ENCODE measurements at regions not wholly inside any gene's neighbourhood (a gene's known extent, or its start where the extent isn't known, plus 50 kb on each side); places are given as distances from the start of the nearest gene placed in this dataset.

- H3K27me3 ChIP-seq, result no peaks in the 10 kb centered on the region
- DNase-seq (ENCODE audit: extremely low spot score), result no peak
- TF ChIP-seq CTCF (IDR thresholded peaks at IDR 0.05), result no peak
- no peak for TF ChIP-seq EP300 (IDR thresholded peaks at IDR 0.05)
- TF ChIP-seq POLR2A (IDR thresholded peaks at IDR 0.05; ENCODE audit: low read depth), result no peak
- TF ChIP-seq POLR2AphosphoS5 (IDR thresholded peaks at IDR 0.05), result no peak
- intact Hi-C loops (cut with DNase I), result no loop called here
- H3K4me3 ChIP-seq, result no peak overlapping the region
- peaks cover 5 to 14% (median 11%) of the 10 kb centered on the region in 4 donors for H3K4me1 ChIP-seq
- H3K36me3 ChIP-seq, result no peaks in the 10 kb centered on the region
- 92% methylated on average over 3 of the region's 3 CpGs for WGBS
- no peaks in the 10 kb centered on the region for H3K9me3 ChIP-seq
- no peak overlapping the region for H3K27ac ChIP-seq (replicated peaks in 1 of 4)
Observed at GRCh38 chr5:82854956-82855355, 222.2 kb downstream of the TMEM167A start.

GRCh38 chr5:82851471-82851870 is 225.7 kb downstream of the TMEM167A start:
- 79% methylated on average over 3 of the region's 3 CpGs for WGBS
- no peaks in the 10 kb centered on the region for H3K4me1 ChIP-seq
- no peaks in the 10 kb centered on the region for H3K9me3 ChIP-seq
- no peak for DNase-seq (ENCODE audit: extremely low spot score)
- H3K27me3 ChIP-seq, result no peaks in the 10 kb centered on the region
- no peak overlapping the region for H3K27ac ChIP-seq (replicated peaks in 1 of 4)
- no peak overlapping the region for H3K4me3 ChIP-seq
- intact Hi-C loops (cut with DNase I), result no loop called here
- H3K36me3 ChIP-seq, result no peaks in the 10 kb centered on the region
- no peak for TF ChIP-seq POLR2AphosphoS5 (IDR thresholded peaks at IDR 0.05)
- TF ChIP-seq POLR2A (IDR thresholded peaks at IDR 0.05; ENCODE audit: low read depth), result no peak
- no peak for TF ChIP-seq EP300 (IDR thresholded peaks at IDR 0.05)
- no peak for TF ChIP-seq CTCF (IDR thresholded peaks at IDR 0.05)

GRCh38 chr5:82850393-82850792 is 226.8 kb downstream of the TMEM167A start:
- H3K36me3 ChIP-seq, result no peaks in the 10 kb centered on the region
- intact Hi-C loops (cut with DNase I), result no loop called here

GRCh38 chr5:82849885-82850284 is 227.3 kb downstream of the TMEM167A start:
- Histone ChIP-seq H3K36me3 (no peaks in the 10 kb centered on the region), H3K27ac (replicated peaks in 1 of 4) (no peak overlapping the region), H3K4me3 (no peak overlapping the region), H3K27me3 (no peaks in the 10 kb centered on the region), H3K9me3 (no peaks in the 10 kb centered on the region), H3K4me1 (no peaks in the 10 kb centered on the region)
- TF ChIP-seq EP300 (IDR thresholded peaks at IDR 0.05), result no peak
- TF ChIP-seq POLR2A (IDR thresholded peaks at IDR 0.05; ENCODE audit: low read depth), result no peak
- TF ChIP-seq CTCF (IDR thresholded peaks at IDR 0.05), result no peak
- no peak for TF ChIP-seq POLR2AphosphoS5 (IDR thresholded peaks at IDR 0.05)
- DNase-seq (ENCODE audit: extremely low spot score), result no peak
- intact Hi-C loops (cut with DNase I), result no loop called here

More at GRCh38 chr5:82850393-82850792, 226.8 kb downstream of the TMEM167A start:
- no peak overlapping the region for H3K4me3 ChIP-seq
- no peaks in the 10 kb centered on the region for H3K4me1 ChIP-seq
- no peaks in the 10 kb centered on the region for H3K27me3 ChIP-seq
- no peaks in the 10 kb centered on the region for H3K9me3 ChIP-seq
- DNase-seq (ENCODE audit: extremely low spot score), result no peak
- TF ChIP-seq CTCF (IDR thresholded peaks at IDR 0.05) (no peak), EP300 (IDR thresholded peaks at IDR 0.05) (no peak), POLR2A (IDR thresholded peaks at IDR 0.05; ENCODE audit: low read depth) (no peak), POLR2AphosphoS5 (IDR thresholded peaks at IDR 0.05) (no peak)
- 91% methylated on average over 2 of the region's 2 CpGs for whole genome bisulfite sequencing
- no peak overlapping the region for H3K27ac ChIP-seq (replicated peaks in 1 of 4)

- Histone ChIP-seq H3K27ac (replicated peaks in 1 of 4) (no peak overlapping the region), H3K9me3 (no peaks in the 10 kb centered on the region), H3K4me3 (no peak overlapping the region), H3K4me1 (no peaks in the 10 kb centered on the region), H3K27me3 (no peaks in the 10 kb centered on the region), H3K36me3 (no peaks in the 10 kb centered on the region)
- intact Hi-C loops (cut with DNase I), result no loop called here
- TF ChIP-seq POLR2AphosphoS5 (IDR thresholded peaks at IDR 0.05) (no peak), POLR2A (IDR thresholded peaks at IDR 0.05; ENCODE audit: low read depth) (no peak), CTCF (IDR thresholded peaks at IDR 0.05) (no peak), EP300 (IDR thresholded peaks at IDR 0.05) (no peak)
- no peak for DNase-seq (ENCODE audit: extremely low spot score)
- 94% methylated on average over 5 of the region's 5 CpGs for WGBS
Observed at GRCh38 chr5:82847562-82847961, 229.6 kb downstream of the TMEM167A start.
